Panc1 (cell line): ENCODE measurements at regions not wholly inside any gene's neighbourhood (a gene's known extent, or its start where the extent isn't known, plus 50 kb on each side); places are given as distances from the start of the nearest gene placed in this dataset.

Source experiments
- ATAC-seq: fragments of 200-7000 bp; cut with Tn5 transposase; 2 replicates; pipeline ENCODE4 v1.9.1; 2020; ENCODE audit warnings: mild to moderate bottlenecking, moderate library complexity
- BruUV-seq: library from RNA; stranded (reverse); fragments of 400-500 nt; replicated peaks from 2 replicates; lab custom pipeline; 2021; lab: Mats Ljungman, UMichigan
- CTCF ChIA-PET: fragments of 300-600 bp; sonication (Branson Sonifier 250); formaldehyde crosslinking; loops from one replicate; lab custom pipeline; 2022; ENCODE audit warnings: antibody characterized with exemption; lab: Charles Lee
- POLR2A ChIA-PET: fragments of 300-600 bp; sonication (Branson Sonifier 250); formaldehyde crosslinking; loops from one replicate; lab custom pipeline; 2022; ENCODE audit warnings: antibody characterized with exemption; lab: Charles Lee
- DNase-seq: peaks from one replicate; pipeline ENCODE4 v3.0.0-alpha.2; 2010; ENCODE audit warnings: low read depth, low spot score
- H3K27ac ChIP-seq: 2 replicates; pipeline ENCODE4 v1.5.1; 2011; ENCODE audit warnings: mild to moderate bottlenecking, low read length, inconsistent platforms
- H3K27me3 ChIP-seq: fragments of 200-500 bp; sonication (Bioruptor generic); 2 replicates; pipeline ENCODE4 v1.6.0; 2014; ENCODE audit warnings: low read length, inconsistent platforms; ENCODE audit not compliant: control insufficient read depth, insufficient read depth
- H3K36me3 ChIP-seq: fragments of 200-500 bp; sonication (Bioruptor generic); 2 replicates; pipeline ENCODE4 v1.5.1; 2014; ENCODE audit warnings: inconsistent platforms, mild to moderate bottlenecking, low read length, moderate library complexity; ENCODE audit not compliant: control insufficient read depth, insufficient read depth
- H3K4me1 ChIP-seq: 2 replicates; pipeline ENCODE4 v1.5.1; 2011; ENCODE audit warnings: inconsistent platforms, mild to moderate bottlenecking, low read length, moderate library complexity; ENCODE audit not compliant: control insufficient read depth, insufficient read depth
- H3K4me3 ChIP-seq, 2 experiments: 2 replicates each; pipeline ENCODE4 v1.5.1; 2011 to 2012; ENCODE audit warnings: low read depth in 2 of 2, low read length in 2 of 2, mild to moderate bottlenecking in 2 of 2, inconsistent platforms in 1 of 2, moderate library complexity in 1 of 2
- H3K9me3 ChIP-seq: fragments of 200-500 bp; sonication (Bioruptor generic); 2 replicates; pipeline ENCODE4 v1.5.1; 2014; ENCODE audit warnings: low read depth, mild to moderate bottlenecking, inconsistent platforms, low read length, moderate library complexity; ENCODE audit not compliant: control insufficient read depth, insufficient read depth
- CTCF ChIP-seq: fragments of 450-650 bp; IDR thresholded peaks from 2 replicates; pipeline ENCODE4 v1.5.1; 2017; ENCODE audit warnings: mild to moderate bottlenecking
- POLR2AphosphoS5 ChIP-seq: IDR thresholded peaks from 2 replicates; pipeline ENCODE4 v1.6.1; 2012; ENCODE audit warnings: mild to moderate bottlenecking, low read depth, low read length, moderate library complexity
- REST ChIP-seq, 2 experiments: IDR thresholded peaks; 2 replicates each; pipeline ENCODE4 v1.6.1; 2011 to 2012; ENCODE audit warnings: low read depth in 2 of 2, control low read depth in 1 of 2, low read length in 1 of 2, mild to moderate bottlenecking in 1 of 2, moderate library complexity in 1 of 2; ENCODE audit not compliant: insufficient read depth in 1 of 2
- SIN3A ChIP-seq: IDR thresholded peaks from 2 replicates; pipeline ENCODE4 v1.6.1; 2012; ENCODE audit warnings: low read depth, mild to moderate bottlenecking, low read length, moderate library complexity, borderline replicate concordance; ENCODE audit not compliant: insufficient read depth
- TCF7L2 ChIP-seq: IDR thresholded peaks from 2 replicates; pipeline ENCODE4 v1.6.1; 2011; ENCODE audit warnings: mild to moderate bottlenecking, low read depth, low read length, inconsistent platforms
- in situ Hi-C: cut with HindIII; loops from 2 replicates; pipeline ENCODE4 v1.10.0; 2016; ENCODE audit warnings: low sequenced_read_pairs, low pct_unique_long_range_greater_than_20kb
- intact Hi-C: fragments of 100-400 bp; cut with micrococcal nuclease; formaldehyde crosslinking; loops from one replicate; pipeline ENCODE4 v1.10.0; 2022; ENCODE audit not compliant: unreplicated experiment

- DNase-seq (no peak), ATAC-seq (no peak)
- in situ Hi-C loops, result no loop called here
- Histone ChIP-seq H3K4me3 (no peak overlapping the region), H3K9me3 (peaks cover 5% of the 10 kb centered on the region; the same call in 1 of the 2 replicates), H3K36me3 (no peaks in the 10 kb centered on the region), H3K4me1 (no peaks in the 10 kb centered on the region), H3K27me3 (no peaks in the 10 kb centered on the region), H3K27ac (no peak overlapping the region)
- POLR2A ChIA-PET, result no interaction called here
- BruUV-seq, result no TSS peak
- intact Hi-C loops, result no loop called here
- TF ChIP-seq TCF7L2 (no peak), REST (IDR thresholded peaks at IDR 0.05; ENCODE audit: insufficient read depth in 1 of 2, low read depth in 2 of 2, low read length in 1 of 2) (no peak), POLR2AphosphoS5 (no peak), CTCF (no peak), SIN3A (no peak)
- CTCF ChIA-PET, result no interaction called here
Observed at GRCh38 chr7:19585761-19586160, 123.1 kb downstream of the POLR1F start.

GRCh38 chr7:19575909-19576557, 132.8 kb downstream of the POLR1F start:
- no peaks in the 10 kb centered on the region for H3K27me3 ChIP-seq
- H3K36me3 ChIP-seq, result no peaks in the 10 kb centered on the region
- H3K4me3 ChIP-seq, result no peak overlapping the region
- in situ Hi-C loops, result no loop called here
- POLR2A ChIA-PET, result no interaction called here
- H3K4me1 ChIP-seq, result no peaks in the 10 kb centered on the region
- no peak for TF ChIP-seq TCF7L2
- no peak for TF ChIP-seq REST (IDR thresholded peaks at IDR 0.05; ENCODE audit: insufficient read depth in 1 of 2, low read depth in 2 of 2, low read length in 1 of 2)
- no peak for TF ChIP-seq SIN3A
- DNase-seq (no peak), ATAC-seq (no peak)
- no peak overlapping the region for H3K27ac ChIP-seq
- no TSS peak for BruUV-seq
- CTCF ChIA-PET, result no interaction called here
- no peaks in the 10 kb centered on the region for H3K9me3 ChIP-seq
- intact Hi-C loops, result no loop called here
